GM20000 (cell line): ENCODE measurements at regions not wholly inside any gene's neighbourhood (a gene's known extent, or its start where the extent isn't known, plus 50 kb on each side); places are given as distances from the start of the nearest gene placed in this dataset.

Experiments used
- DNase-seq: peaks from one replicate; pipeline ENCODE4 v3.0.0; 2012; ENCODE audit warnings: low spot score
- TF ChIP-seq, protein P1 (sequence below): IDR thresholded peaks from 2 replicates; pipeline ENCODE4 v1.5.1; 2012; ENCODE audit warnings: mild to moderate bottlenecking, control low read depth; ENCODE audit errors: extremely low read depth, missing control alignments

DNA sequence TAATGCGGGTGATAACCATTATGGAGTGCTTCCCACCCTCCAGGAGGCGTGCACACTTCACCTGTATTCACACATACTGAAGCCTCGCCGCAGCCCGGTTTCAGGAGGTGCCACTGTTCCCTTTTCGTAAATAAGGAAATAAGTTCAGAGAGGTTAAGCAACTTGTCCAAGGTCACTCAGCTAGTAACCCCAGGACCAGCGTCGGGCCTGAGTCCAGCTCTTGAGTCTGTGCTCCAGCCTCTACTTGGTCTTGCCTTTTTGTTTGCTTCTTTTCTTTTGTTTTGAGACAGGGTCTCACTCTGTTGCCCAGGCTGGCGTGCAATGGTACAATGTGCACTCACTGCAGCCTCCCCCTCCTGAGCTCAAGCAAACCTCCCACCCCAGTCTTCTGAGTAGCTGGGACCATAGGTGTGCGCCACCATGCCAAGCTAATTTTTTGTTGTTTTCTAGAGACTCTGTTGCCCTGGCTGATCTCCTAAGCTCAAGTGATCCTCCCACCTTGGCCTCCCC lies 63.5 kb upstream of the CIBAR2 start:
- DNase-seq: no peak
- TF ChIP-seq, protein P1, sequence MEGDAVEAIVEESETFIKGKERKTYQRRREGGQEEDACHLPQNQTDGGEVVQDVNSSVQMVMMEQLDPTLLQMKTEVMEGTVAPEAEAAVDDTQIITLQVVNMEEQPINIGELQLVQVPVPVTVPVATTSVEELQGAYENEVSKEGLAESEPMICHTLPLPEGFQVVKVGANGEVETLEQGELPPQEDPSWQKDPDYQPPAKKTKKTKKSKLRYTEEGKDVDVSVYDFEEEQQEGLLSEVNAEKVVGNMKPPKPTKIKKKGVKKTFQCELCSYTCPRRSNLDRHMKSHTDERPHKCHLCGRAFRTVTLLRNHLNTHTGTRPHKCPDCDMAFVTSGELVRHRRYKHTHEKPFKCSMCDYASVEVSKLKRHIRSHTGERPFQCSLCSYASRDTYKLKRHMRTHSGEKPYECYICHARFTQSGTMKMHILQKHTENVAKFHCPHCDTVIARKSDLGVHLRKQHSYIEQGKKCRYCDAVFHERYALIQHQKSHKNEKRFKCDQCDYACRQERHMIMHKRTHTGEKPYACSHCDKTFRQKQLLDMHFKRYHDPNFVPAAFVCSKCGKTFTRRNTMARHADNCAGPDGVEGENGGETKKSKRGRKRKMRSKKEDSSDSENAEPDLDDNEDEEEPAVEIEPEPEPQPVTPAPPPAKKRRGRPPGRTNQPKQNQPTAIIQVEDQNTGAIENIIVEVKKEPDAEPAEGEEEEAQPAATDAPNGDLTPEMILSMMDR: no peak

DNA sequence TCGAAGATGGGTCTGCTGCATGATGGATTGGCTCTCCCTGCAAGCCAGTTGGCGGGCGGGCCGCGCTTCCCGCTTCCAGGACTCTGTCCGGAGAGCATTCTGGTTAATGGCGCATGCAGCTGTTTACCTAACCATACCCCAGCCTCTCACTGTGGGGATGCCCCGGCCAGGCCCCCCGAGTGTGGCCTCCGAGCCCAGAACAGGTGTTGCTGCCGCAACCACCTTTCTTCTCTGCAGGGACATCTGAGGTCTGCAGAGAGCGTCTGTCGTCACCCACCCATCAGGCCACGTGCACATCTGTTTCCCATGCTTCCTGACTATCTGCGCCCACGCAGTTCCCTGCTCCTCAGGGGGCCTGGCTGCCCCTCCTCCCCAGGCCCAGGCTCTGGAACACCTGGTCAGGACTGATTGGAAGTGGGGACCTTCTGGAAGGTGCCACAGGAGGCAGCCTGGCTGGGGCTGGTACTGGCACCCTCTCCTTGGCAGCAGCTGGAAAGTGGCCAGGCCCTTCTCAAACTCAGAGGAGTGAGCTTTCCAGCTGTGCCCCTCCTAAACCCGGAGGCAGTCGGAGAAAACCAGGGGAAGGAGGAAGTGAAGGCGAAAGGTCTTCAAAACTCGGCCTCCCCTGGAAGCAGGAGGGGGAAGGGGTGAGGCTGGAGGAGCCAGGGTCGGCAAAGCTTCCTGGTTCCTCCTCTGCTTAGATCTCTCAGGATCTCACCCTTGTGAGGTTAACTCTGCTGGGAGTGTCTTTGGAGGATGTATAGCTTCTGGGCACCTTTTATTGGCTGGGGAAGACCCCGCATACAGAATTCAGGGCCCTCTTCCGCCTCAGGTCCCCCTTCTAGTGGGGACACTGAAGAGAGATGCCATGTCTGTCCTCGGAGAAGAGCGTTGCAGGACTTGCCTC lies 64.5 kb upstream of the CIBAR2 start:
- DNase-seq: no peak
- TF ChIP-seq, protein P1: no peak

DNA sequence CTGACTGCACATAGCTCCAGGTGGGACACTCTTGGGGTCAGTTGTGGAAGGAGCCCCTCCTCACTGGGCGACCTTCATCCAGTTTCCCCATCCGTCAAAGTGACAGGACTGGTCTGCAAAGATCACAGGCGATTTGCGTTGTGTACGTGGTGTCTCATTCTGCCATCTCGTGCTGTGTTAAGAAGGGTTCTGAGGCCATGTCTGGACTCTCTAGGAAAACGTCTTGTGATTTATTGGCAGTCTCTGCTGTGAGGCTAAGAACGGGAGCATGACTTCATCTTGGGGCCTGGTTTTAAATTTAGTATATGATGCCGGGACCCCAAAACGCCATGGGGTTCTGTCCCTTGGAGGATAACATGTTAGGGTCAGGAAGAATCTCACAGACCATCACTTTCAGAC lies 65.2 kb upstream of the CIBAR2 start:
- TF ChIP-seq, protein P1: no peak
- no peak for DNase-seq

DNA sequence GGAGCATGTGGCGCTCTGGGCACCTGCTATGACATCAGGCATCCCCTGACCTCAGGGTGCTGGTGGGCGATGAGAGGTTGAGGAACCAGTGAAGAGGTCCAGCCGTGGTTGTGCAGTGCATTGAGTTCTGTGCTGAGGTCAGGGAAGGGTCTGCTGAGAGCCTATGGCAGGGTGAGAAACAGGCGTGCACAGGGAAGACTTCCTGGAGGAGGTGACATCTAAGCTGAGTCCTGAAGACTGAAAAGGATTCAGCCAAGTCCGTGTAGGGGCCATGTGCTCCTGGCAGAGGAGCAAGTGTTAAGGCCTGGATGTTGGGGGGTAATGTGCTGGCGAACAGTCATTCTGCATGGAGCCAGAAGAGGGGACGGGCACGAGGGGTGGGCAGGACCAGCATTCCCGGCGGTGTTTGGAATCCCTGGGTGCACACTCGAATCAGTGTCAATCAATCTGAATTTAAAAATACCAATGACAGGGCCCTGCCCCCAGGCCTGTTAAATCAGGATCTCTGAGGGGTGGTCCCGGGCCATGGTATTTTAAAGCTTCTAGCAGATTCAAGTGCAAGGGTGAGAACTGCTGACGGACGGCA lies 65.8 kb upstream of the CIBAR2 start:
- DNase-seq: no peak
- TF ChIP-seq, protein P1: no peak

DNA sequence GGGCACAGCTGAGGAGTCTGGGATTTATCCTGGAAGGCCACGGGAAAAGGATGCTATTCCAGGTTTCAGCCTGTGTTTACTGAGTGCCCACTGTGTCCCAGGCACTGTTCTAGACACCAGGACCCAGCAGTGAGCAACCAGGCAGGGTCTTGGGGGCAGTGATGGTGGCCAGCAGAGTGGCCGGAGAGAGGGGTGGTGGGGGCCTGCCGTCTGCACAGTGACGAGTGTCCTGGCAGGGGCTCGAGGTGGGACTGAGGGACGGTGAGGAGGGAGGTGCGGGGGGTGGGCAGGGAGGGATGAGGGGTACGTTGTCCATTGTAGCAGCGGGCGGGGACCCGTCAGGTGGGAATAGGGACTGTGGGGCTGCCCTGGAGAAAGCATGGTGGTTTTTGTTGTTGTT lies 66.3 kb upstream of the CIBAR2 start:
- no peak for DNase-seq
- TF ChIP-seq, protein P1: no peak

DNA sequence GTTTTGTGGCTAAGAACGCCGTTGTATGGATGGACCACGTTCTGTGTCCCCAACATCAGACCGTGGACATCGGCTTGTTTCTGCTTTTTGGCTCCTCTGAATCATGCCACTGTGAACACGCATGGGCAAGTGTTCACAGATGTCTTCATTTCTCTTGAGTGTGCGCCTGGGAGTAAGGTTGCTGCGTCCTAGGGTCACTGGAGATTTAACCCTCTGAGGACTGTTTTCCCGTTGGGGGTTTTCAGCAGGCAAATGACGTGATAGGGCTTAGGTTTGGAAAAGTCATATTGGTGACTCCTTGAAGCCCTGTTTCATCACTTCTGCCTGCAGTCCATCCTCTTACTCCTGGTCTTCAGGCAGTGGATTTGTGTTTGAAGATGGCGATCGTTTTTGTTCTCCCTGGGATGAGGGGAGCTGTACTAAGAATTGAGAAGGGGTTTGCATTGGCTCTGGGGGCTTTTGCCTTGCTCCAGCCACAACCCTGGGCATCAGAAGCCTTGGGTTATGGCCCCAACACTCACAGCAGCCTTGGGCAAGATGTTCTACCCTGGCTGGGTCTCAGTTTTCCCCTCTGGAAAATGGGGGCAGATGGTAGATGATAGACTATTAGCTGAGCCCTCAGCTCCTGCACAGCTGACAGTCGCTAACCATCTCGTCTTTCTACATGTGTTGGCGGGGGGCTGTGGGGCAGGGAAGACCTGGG lies 67.2 kb upstream of the CIBAR2 start:
- DNase-seq: no peak
- TF ChIP-seq, protein P1: no peak
